CD4-positive, alpha-beta memory T cell (primary cell): ENCODE measurements at regions not wholly inside any gene's neighbourhood (a gene's known extent, or its start where the extent isn't known, plus 50 kb on each side); places are given as distances from the start of the nearest gene placed in this dataset.

ENCODE experiments used
- CTCF ChIA-PET: fragments of 350-600 bp; sonication (Branson Sonifier 250); formaldehyde crosslinking; loops from one replicate; lab custom pipeline; 2021; ENCODE audit warnings: inconsistent platforms; ENCODE audit not compliant: partially characterized antibody; lab: Charles Lee
- POLR2A ChIA-PET: fragments of 350-600 bp; sonication (Branson Sonifier 250); formaldehyde crosslinking; loops from one replicate; lab custom pipeline; 2021; ENCODE audit not compliant: partially characterized antibody; lab: Charles Lee
- DNase-seq, 5 donors: peaks; one replicate each; pipeline versions ENCODE4 v3.0.0 to v3.0.0-alpha.2; 2020 to 2022; ENCODE audit warnings: mixed read lengths in 1 of 5
- H3K27ac ChIP-seq: one replicate; pipeline ENCODE4 v1.7.0; 2013; ENCODE audit warnings: low read depth, low read length
- H3K27me3 ChIP-seq: 2 replicates; pipeline ENCODE4 v1.7.0; 2013; ENCODE audit warnings: mild to moderate bottlenecking, low read length, moderate library complexity; ENCODE audit not compliant: insufficient read depth
- H3K36me3 ChIP-seq: 2 replicates; pipeline ENCODE4 v1.7.0; 2013; ENCODE audit warnings: mild to moderate bottlenecking, low read length, moderate library complexity; ENCODE audit not compliant: insufficient read depth
- H3K4me1 ChIP-seq: 2 replicates; pipeline ENCODE4 v1.7.0; 2013; ENCODE audit warnings: mild to moderate bottlenecking, low read length, moderate library complexity; ENCODE audit not compliant: insufficient read depth
- H3K4me3 ChIP-seq, 2 donors: one replicate each; pipeline ENCODE4 v1.7.0; 2013; ENCODE audit warnings: low read length in 2 of 2, mild to moderate bottlenecking in 1 of 2
- H3K9me3 ChIP-seq, 2 donors: one replicate each; pipeline ENCODE4 v1.7.0; 2013; ENCODE audit warnings: low read length in 2 of 2, control low read depth in 1 of 2; ENCODE audit not compliant: control insufficient read depth in 1 of 2
- H3K27ac Mint-ChIP-seq, 7 donors: one replicate each; pipeline ENCODE4 v1.8.0; 2020 to 2021; ENCODE audit warnings: mixed read lengths in 7 of 7, mild to moderate bottlenecking in 6 of 7, inconsistent platforms in 3 of 7, moderate library complexity in 3 of 7
- H3K27me3 Mint-ChIP-seq, 2 donors: one replicate each; pipeline ENCODE4 v1.8.0; 2020 to 2021; ENCODE audit warnings: mixed read lengths in 2 of 2
- H3K36me3 Mint-ChIP-seq, 2 donors: one replicate each; pipeline ENCODE4 v1.8.0; 2020 to 2021; ENCODE audit warnings: mixed read lengths in 2 of 2, inconsistent platforms in 1 of 2, mild to moderate bottlenecking in 1 of 2
- H3K4me1 Mint-ChIP-seq, 4 donors: one replicate each; pipeline ENCODE4 v1.8.0; 2020 to 2021; ENCODE audit warnings: mixed read lengths in 4 of 4, mild to moderate bottlenecking in 1 of 4
- H3K4me3 Mint-ChIP-seq, 8 donors: one replicate each; pipeline ENCODE4 v1.8.0; 2020 to 2021; ENCODE audit warnings: mixed read lengths in 8 of 8, mild to moderate bottlenecking in 7 of 8, moderate library complexity in 6 of 8, inconsistent platforms in 3 of 8
- H3K9me3 Mint-ChIP-seq, 8 donors: one replicate each; pipeline ENCODE4 v1.8.0; 2020 to 2021; ENCODE audit warnings: mixed read lengths in 8 of 8, mild to moderate bottlenecking in 5 of 8, inconsistent platforms in 3 of 8, moderate library complexity in 1 of 8
- intact Hi-C: fragments of 100-400 bp; cut with micrococcal nuclease; formaldehyde crosslinking; loops from one replicate; pipeline ENCODE4 v1.15.1; 2023

- H3K4me1 ChIP-seq = peaks cover 22% of the 10 kb centered on the region
- ChIA-PET CTCF (interaction anchor here (1.0 to 1.8 kb wide), 2 partner anchors 12 to 81 kb away, joined by 4 to 5 read pairs; no protein-coding TSS in a partner anchor), POLR2A (interaction anchor here (6.0 kb wide), 1 partner anchor 12 kb away, joined by 43 read pairs; no protein-coding TSS in a partner anchor)
- no peaks in the 10 kb centered on the region for H3K27me3 Mint-ChIP-seq
- intact Hi-C loops = no loop called here
- H3K27me3 ChIP-seq = no peaks in the 10 kb centered on the region
- DNase-seq = peak; percentile 36 to 52 (median 49)
- no peaks in the 10 kb centered on the region for H3K9me3 ChIP-seq
- peaks cover 24 to 34% (median 28%) of the 10 kb centered on the region in 4 donors for H3K4me1 Mint-ChIP-seq
- H3K4me3 Mint-ChIP-seq = peak overlapping the region in 7 of 8 donors; percentile 3 to 66 (median 44)
- H3K27ac Mint-ChIP-seq = peak overlapping the region; percentile 5 to 86 (median 70)
- no peak overlapping the region for H3K4me3 ChIP-seq
- H3K27ac ChIP-seq = no peak overlapping the region
- H3K36me3 Mint-ChIP-seq = no peaks in the 10 kb centered on the region
- H3K9me3 Mint-ChIP-seq = peaks cover 0 to 4% (median under 1%) of the 10 kb centered on the region in 8 donors
- H3K36me3 ChIP-seq = no peaks in the 10 kb centered on the region
Measured at GRCh38 chr1:172906778-172907592, 143.8 kb downstream of the TNFSF18 start.

- ChIA-PET CTCF (interaction anchor here (1.0 kb wide), 1 partner anchor 82 kb away, joined by 4 read pairs; no protein-coding TSS in a partner anchor), POLR2A (interaction anchor here (6.0 kb wide), 1 partner anchor 13 kb away, joined by 43 read pairs; no protein-coding TSS in a partner anchor)
- Histone ChIP-seq H3K4me1 (peaks cover 22% of the 10 kb centered on the region), H3K27me3 (no peaks in the 10 kb centered on the region), H3K36me3 (no peaks in the 10 kb centered on the region), H3K9me3 (no peaks in the 10 kb centered on the region), H3K27ac (no peak overlapping the region), H3K4me3 (no peak overlapping the region)
- Mint-ChIP-seq H3K36me3 (peaks cover 1 to 3% of the 10 kb centered on the region in 2 donors), H3K4me1 (peaks cover 24 to 34% (median 28%) of the 10 kb centered on the region in 4 donors), H3K27me3 (no peaks in the 10 kb centered on the region), H3K4me3 (peak overlapping the region in 1 of 8 donors; percentile 31), H3K9me3 (peaks cover 0 to 10% (median 6%) of the 10 kb centered on the region in 8 donors), H3K27ac (peak overlapping the region in 2 of 7 donors; percentile 5 to 70)
- DNase-seq = no peak
- intact Hi-C loops = no loop called here
Measured at GRCh38 chr1:172907834-172908326, 142.9 kb downstream of the TNFSF18 start.

- Mint-ChIP-seq H3K27me3 (no peaks in the 10 kb centered on the region), H3K9me3 (peaks cover 0 to 17% (median 13%) of the 10 kb centered on the region in 8 donors), H3K36me3 (peaks cover 5 to 11% of the 10 kb centered on the region in 2 donors), H3K4me3 (no peak overlapping the region), H3K27ac (peak overlapping the region in 1 of 7 donors; percentile 24), H3K4me1 (peaks cover 24 to 34% (median 28%) of the 10 kb centered on the region in 4 donors)
- Histone ChIP-seq H3K36me3 (no peaks in the 10 kb centered on the region), H3K27me3 (no peaks in the 10 kb centered on the region), H3K9me3 (no peaks in the 10 kb centered on the region), H3K4me1 (peaks cover 22% of the 10 kb centered on the region), H3K27ac (no peak overlapping the region), H3K4me3 (no peak overlapping the region)
- ChIA-PET POLR2A (interaction anchor here (6.0 kb wide), 1 partner anchor 15 kb away, joined by 43 read pairs; no protein-coding TSS in a partner anchor), CTCF (no interaction called here)
- no peak for DNase-seq
- intact Hi-C loops = no loop called here
Measured at GRCh38 chr1:172909606-172910326, 141.0 kb downstream of the TNFSF18 start.

- Mint-ChIP-seq H3K36me3 (peaks cover 5 to 11% of the 10 kb centered on the region in 2 donors), H3K4me1 (peaks cover 6 to 8% (median 7%) of the 10 kb centered on the region in 4 donors), H3K9me3 (peaks cover 0 to 17% (median 13%) of the 10 kb centered on the region in 8 donors), H3K27me3 (no peaks in the 10 kb centered on the region), H3K27ac (no peak overlapping the region), H3K4me3 (no peak overlapping the region)
- Histone ChIP-seq H3K9me3 (no peaks in the 10 kb centered on the region), H3K36me3 (no peaks in the 10 kb centered on the region), H3K27ac (no peak overlapping the region), H3K27me3 (no peaks in the 10 kb centered on the region), H3K4me3 (no peak overlapping the region), H3K4me1 (peaks cover under 1% of the 10 kb centered on the region)
- ChIA-PET POLR2A (no interaction called here), CTCF (interaction anchor here (1.2 kb wide), 1 partner anchor 17 kb away, joined by 3 read pairs; no protein-coding TSS in a partner anchor)
- intact Hi-C loops = no loop called here
- no peak for DNase-seq
Measured at GRCh38 chr1:172912765-172913260, 137.9 kb downstream of the TNFSF18 start.

GRCh38 chr1:172914501-172915144, 136.1 kb downstream of the TNFSF18 start:
- Mint-ChIP-seq H3K9me3 (peaks cover 0 to 17% (median 12%) of the 10 kb centered on the region in 8 donors), H3K4me1 (peaks cover 0 to 1% (median under 1%) of the 10 kb centered on the region in 4 donors), H3K27ac (no peak overlapping the region), H3K36me3 (peaks cover 5 to 11% of the 10 kb centered on the region in 2 donors), H3K27me3 (no peaks in the 10 kb centered on the region), H3K4me3 (no peak overlapping the region)
- intact Hi-C loops = no loop called here
- DNase-seq = no peak
- no peak overlapping the region for H3K4me3 ChIP-seq
- H3K9me3 ChIP-seq = no peaks in the 10 kb centered on the region
- POLR2A ChIA-PET = no interaction called here
- H3K27me3 ChIP-seq = no peaks in the 10 kb centered on the region
- H3K36me3 ChIP-seq = no peaks in the 10 kb centered on the region
- no peak overlapping the region for H3K27ac ChIP-seq
- CTCF ChIA-PET = interaction anchor here (1.2 kb wide), 1 partner anchor 88 kb away, joined by 3 read pairs; no protein-coding TSS in a partner anchor
- H3K4me1 ChIP-seq = no peaks in the 10 kb centered on the region

- H3K4me1 ChIP-seq = no peaks in the 10 kb centered on the region
- no peaks in the 10 kb centered on the region for H3K27me3 ChIP-seq
- ChIA-PET POLR2A (no interaction called here), CTCF (no interaction called here)
- no peaks in the 10 kb centered on the region for H3K4me1 Mint-ChIP-seq
- no peak overlapping the region for H3K4me3 ChIP-seq
- H3K27me3 Mint-ChIP-seq = no peaks in the 10 kb centered on the region
- no peaks in the 10 kb centered on the region for H3K36me3 ChIP-seq
- peaks cover 0 to 17% (median 12%) of the 10 kb centered on the region in 8 donors for H3K9me3 Mint-ChIP-seq
- peaks cover 5 to 11% of the 10 kb centered on the region in 2 donors for H3K36me3 Mint-ChIP-seq
- H3K4me3 Mint-ChIP-seq = no peak overlapping the region
- no peak overlapping the region for H3K27ac ChIP-seq
- intact Hi-C loops = no loop called here
- no peak overlapping the region for H3K27ac Mint-ChIP-seq
- no peak for DNase-seq
- H3K9me3 ChIP-seq = no peaks in the 10 kb centered on the region
Measured at GRCh38 chr1:172915271-172915670, 135.5 kb downstream of the TNFSF18 start.
